HG02759 (cell line): ENCODE measurements at regions not wholly inside any gene's neighbourhood (a gene's known extent, or its start where the extent isn't known, plus 50 kb on each side); places are given as distances from the start of the nearest gene placed in this dataset.
"Not testable (repeated sequence)": the region's sequence is repeated elsewhere in the genome, so short reads cannot be mapped to it uniquely, and the experiment has no call there.

Source experiments
- ATAC-seq: cut with Tn5 transposase; IDR thresholded peaks from one replicate; pipeline ENCODE4 v1.9.1; 2021; ENCODE audit warnings: mild to moderate bottlenecking, moderate library complexity; ENCODE audit not compliant: unreplicated experiment

GRCh38 chr1:164363980-164364379 lies 195.0 kb upstream of the PBX1 start:
- no peak for ATAC-seq

GRCh38 chr1:164366014-164366413 lies 193.0 kb upstream of the PBX1 start:
- ATAC-seq: no peak

- ATAC-seq: no peak
Measured at GRCh38 chr1:164369698-164370365, 189.2 kb upstream of the PBX1 start.

- no peak for ATAC-seq
Measured at GRCh38 chr1:164380893-164381292, 178.1 kb upstream of the PBX1 start.

GRCh38 chr1:164382384-164382783 lies 176.6 kb upstream of the PBX1 start:
- ATAC-seq: no peak

- no peak for ATAC-seq
Measured at GRCh38 chr1:164384262-164384661, 174.7 kb upstream of the PBX1 start.

GRCh38 chr1:164417016-164417704 lies 141.8 kb upstream of the PBX1 start:
- no peak for ATAC-seq

GRCh38 chr1:164423136-164423535 lies 135.8 kb upstream of the PBX1 start:
- no peak for ATAC-seq

- ATAC-seq: no peak
Measured at GRCh38 chr1:164433141-164433817, 125.7 kb upstream of the PBX1 start.

- no peak for ATAC-seq
Measured at GRCh38 chr1:164433818-164434170, 125.2 kb upstream of the PBX1 start.

GRCh38 chr1:164440232-164440631 lies 118.8 kb upstream of the PBX1 start:
- ATAC-seq: no peak

GRCh38 chr1:164443166-164443565 lies 115.8 kb upstream of the PBX1 start:
- ATAC-seq: no peak

- no peak for ATAC-seq
Measured at GRCh38 chr1:164443836-164444235, 115.1 kb upstream of the PBX1 start.

- no peak for ATAC-seq
Measured at GRCh38 chr1:164446020-164446419, 113.0 kb upstream of the PBX1 start.

GRCh38 chr1:164452549-164452948 lies 106.4 kb upstream of the PBX1 start:
- ATAC-seq: no peak

GRCh38 chr1:164456272-164456671 lies 102.7 kb upstream of the PBX1 start:
- ATAC-seq: no peak

- not testable (repeated sequence) for ATAC-seq
Measured at GRCh38 chr1:164459176-164459575, 99.8 kb upstream of the PBX1 start.

GRCh38 chr1:164466001-164466421 lies 93.0 kb upstream of the PBX1 start:
- ATAC-seq: no peak

- no peak for ATAC-seq
Measured at GRCh38 chr1:164466429-164466828, 92.6 kb upstream of the PBX1 start.

- ATAC-seq: no peak
Measured at GRCh38 chr1:164470996-164471395, 88.0 kb upstream of the PBX1 start.

GRCh38 chr1:164472841-164473240 lies 86.1 kb upstream of the PBX1 start:
- no peak for ATAC-seq

- no peak for ATAC-seq
Measured at GRCh38 chr1:164473544-164473943, 85.4 kb upstream of the PBX1 start.
